SK-N-SH treated with all-trans-retinoic acid at 6 μM for 48 hours (cell line): ENCODE measurements at regions not wholly inside any gene's neighbourhood (a gene's known extent, or its start where the extent isn't known, plus 50 kb on each side); places are given as distances from the start of the nearest gene placed in this dataset.

ENCODE experiments used
- ATAC-seq: fragments of 200-7000 bp; cut with Tn5 transposase; 3 replicates; pipeline ENCODE4 v1.9.1; 2020; ENCODE audit warnings: mild to moderate bottlenecking, moderate library complexity
- ARNTL ChIP-seq: fragments of 450-650 bp; formaldehyde crosslinking; IDR thresholded peaks from 2 replicates; pipeline ENCODE4 v1.5.0; 2020; ENCODE audit warnings: low read depth, mild to moderate bottlenecking, moderate library complexity, borderline replicate concordance
- BACH2 ChIP-seq: fragments of 250-450 bp; sonication (Bioruptor Pico); IDR thresholded peaks from 2 replicates; pipeline ENCODE4 v1.9.0; 2021; ENCODE audit warnings: mild to moderate bottlenecking, borderline replicate concordance
- ESRRG ChIP-seq: fragments of 250-450 bp; sonication (Bioruptor Pico); IDR thresholded peaks from 2 replicates; pipeline ENCODE4 v1.6.1; 2021; ENCODE audit warnings: mild to moderate bottlenecking
- GLIS3 ChIP-seq: fragments of 250-450 bp; sonication (Bioruptor Pico); IDR thresholded peaks from 2 replicates; pipeline ENCODE4 v1.5.0; 2020; ENCODE audit warnings: mild to moderate bottlenecking, moderate library complexity
- ISL1 ChIP-seq: fragments of 250-450 bp; sonication (Bioruptor Pico); IDR thresholded peaks from 2 replicates; pipeline ENCODE4 v2.1.2; 2022; ENCODE audit warnings: mild to moderate bottlenecking, moderate library complexity
- OSR1 ChIP-seq: fragments of 250-450 bp; sonication (Bioruptor Pico); IDR thresholded peaks from 2 replicates; pipeline ENCODE4 v1.8.0; 2022; ENCODE audit warnings: moderate library complexity, mild to moderate bottlenecking, inconsistent platforms
- PPARA ChIP-seq: fragments of 250-450 bp; sonication (Bioruptor Pico); IDR thresholded peaks from 2 replicates; pipeline ENCODE4 v1.5.0; 2020; ENCODE audit warnings: mild to moderate bottlenecking, borderline replicate concordance
- SNAI2 ChIP-seq: fragments of 250-450 bp; sonication (Bioruptor Pico); IDR thresholded peaks from 2 replicates; pipeline ENCODE4 v1.5.0; 2020; ENCODE audit warnings: mild to moderate bottlenecking, moderate library complexity
- TCF4 ChIP-seq: fragments of 250-450 bp; sonication (Bioruptor Pico); IDR thresholded peaks from 2 replicates; pipeline ENCODE4 v1.8.0; 2021; ENCODE audit warnings: mild to moderate bottlenecking, moderate library complexity, borderline replicate concordance
- TOX ChIP-seq: fragments of 250-450 bp; sonication (Bioruptor Pico); IDR thresholded peaks from 2 replicates; pipeline ENCODE4 v1.8.0; 2021; ENCODE audit warnings: mild to moderate bottlenecking, moderate library complexity, borderline replicate concordance
- ZC3H10 ChIP-seq: fragments of 250-450 bp; sonication (Bioruptor Pico); IDR thresholded peaks from 2 replicates; pipeline ENCODE4 v1.5.1; 2021; ENCODE audit warnings: mild to moderate bottlenecking, moderate library complexity
- ZFP3 ChIP-seq: fragments of 250-450 bp; sonication (Bioruptor Pico); IDR thresholded peaks from 2 replicates; pipeline ENCODE4 v1.5.0; 2020; ENCODE audit warnings: mild to moderate bottlenecking, moderate library complexity
- ZNF565 ChIP-seq: fragments of 450-650 bp; formaldehyde crosslinking; conservative IDR thresholded peaks from 2 replicates; pipeline ENCODE4 v1.5.0; 2020; ENCODE audit warnings: low read depth, mild to moderate bottlenecking, moderate library complexity
- ZNF70 ChIP-seq: fragments of 450-650 bp; formaldehyde crosslinking; IDR thresholded peaks from 2 replicates; pipeline ENCODE4 v1.5.0; 2020; ENCODE audit warnings: mild to moderate bottlenecking, moderate library complexity
- ZNF8 ChIP-seq: fragments of 450-650 bp; formaldehyde crosslinking; IDR thresholded peaks from 2 replicates; pipeline ENCODE4 v1.5.0; 2020; ENCODE audit warnings: mild to moderate bottlenecking, moderate library complexity
- TF ChIP-seq, protein P1 (sequence below): fragments of 250-450 bp; sonication (Bioruptor Pico); IDR thresholded peaks from 2 replicates; pipeline ENCODE4 v1.5.1; 2021; ENCODE audit warnings: mild to moderate bottlenecking, moderate library complexity
- TF ChIP-seq, protein P2 (sequence below): fragments of 250-450 bp; sonication (Bioruptor Pico); IDR thresholded peaks from 2 replicates; pipeline ENCODE4 v1.8.0; 2020; ENCODE audit warnings: mild to moderate bottlenecking, moderate library complexity, borderline replicate concordance
- TF ChIP-seq, protein P3 (sequence below): fragments of 250-450 bp; sonication (Bioruptor Pico); IDR thresholded peaks from 2 replicates; pipeline ENCODE4 v1.5.1; 2020; ENCODE audit warnings: low read depth, mild to moderate bottlenecking, moderate library complexity
- TF ChIP-seq, protein P4 (sequence below): fragments of 250-450 bp; sonication (Bioruptor Pico); IDR thresholded peaks from 2 replicates; pipeline ENCODE4 v1.5.0; 2020; ENCODE audit warnings: mild to moderate bottlenecking, moderate library complexity

DNA sequence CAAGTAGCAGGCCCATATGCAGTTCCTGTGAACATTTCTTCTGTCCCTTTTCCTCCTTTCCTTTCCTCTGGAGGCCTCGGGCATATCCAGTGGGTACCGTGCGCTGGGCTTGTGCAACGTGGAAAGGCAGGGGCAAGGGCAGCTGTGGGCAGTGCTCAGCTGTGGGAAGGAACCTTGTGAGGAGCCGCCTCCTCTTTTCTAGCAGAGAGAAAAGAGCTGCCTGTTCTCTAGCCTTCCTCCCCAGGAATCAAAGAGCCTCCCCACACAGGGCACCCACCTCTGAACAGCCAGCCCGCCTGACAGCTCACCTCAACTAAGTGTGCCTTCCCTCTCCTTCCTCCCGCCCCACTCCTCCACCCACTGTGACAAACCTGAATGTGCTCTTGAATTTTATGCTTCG lies 143.3 kb upstream of the HDDC2 start:
- no peak for ATAC-seq
- TF ChIP-seq, protein P1, sequence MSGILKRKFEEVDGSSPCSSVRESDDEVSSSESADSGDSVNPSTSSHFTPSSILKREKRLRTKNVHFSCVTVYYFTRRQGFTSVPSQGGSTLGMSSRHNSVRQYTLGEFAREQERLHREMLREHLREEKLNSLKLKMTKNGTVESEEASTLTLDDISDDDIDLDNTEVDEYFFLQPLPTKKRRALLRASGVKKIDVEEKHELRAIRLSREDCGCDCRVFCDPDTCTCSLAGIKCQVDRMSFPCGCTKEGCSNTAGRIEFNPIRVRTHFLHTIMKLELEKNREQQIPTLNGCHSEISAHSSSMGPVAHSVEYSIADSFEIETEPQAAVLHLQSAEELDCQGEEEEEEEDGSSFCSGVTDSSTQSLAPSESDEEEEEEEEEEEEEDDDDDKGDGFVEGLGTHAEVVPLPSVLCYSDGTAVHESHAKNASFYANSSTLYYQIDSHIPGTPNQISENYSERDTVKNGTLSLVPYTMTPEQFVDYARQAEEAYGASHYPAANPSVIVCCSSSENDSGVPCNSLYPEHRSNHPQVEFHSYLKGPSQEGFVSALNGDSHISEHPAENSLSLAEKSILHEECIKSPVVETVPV (CRISPR knock-in tag) = no peak
- TF ChIP-seq PPARA = no peak
- TF ChIP-seq SNAI2 (CRISPR knock-in tag) = no peak
- TF ChIP-seq ZFP3 = no peak
- TF ChIP-seq, protein P2, sequence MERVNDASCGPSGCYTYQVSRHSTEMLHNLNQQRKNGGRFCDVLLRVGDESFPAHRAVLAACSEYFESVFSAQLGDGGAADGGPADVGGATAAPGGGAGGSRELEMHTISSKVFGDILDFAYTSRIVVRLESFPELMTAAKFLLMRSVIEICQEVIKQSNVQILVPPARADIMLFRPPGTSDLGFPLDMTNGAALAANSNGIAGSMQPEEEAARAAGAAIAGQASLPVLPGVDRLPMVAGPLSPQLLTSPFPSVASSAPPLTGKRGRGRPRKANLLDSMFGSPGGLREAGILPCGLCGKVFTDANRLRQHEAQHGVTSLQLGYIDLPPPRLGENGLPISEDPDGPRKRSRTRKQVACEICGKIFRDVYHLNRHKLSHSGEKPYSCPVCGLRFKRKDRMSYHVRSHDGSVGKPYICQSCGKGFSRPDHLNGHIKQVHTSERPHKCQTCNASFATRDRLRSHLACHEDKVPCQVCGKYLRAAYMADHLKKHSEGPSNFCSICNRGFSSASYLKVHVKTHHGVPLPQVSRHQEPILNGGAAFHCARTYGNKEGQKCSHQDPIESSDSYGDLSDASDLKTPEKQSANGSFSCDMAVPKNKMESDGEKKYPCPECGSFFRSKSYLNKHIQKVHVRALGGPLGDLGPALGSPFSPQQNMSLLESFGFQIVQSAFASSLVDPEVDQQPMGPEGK = no peak
- TF ChIP-seq ZNF8 (CRISPR knock-in tag) = no peak

DNA sequence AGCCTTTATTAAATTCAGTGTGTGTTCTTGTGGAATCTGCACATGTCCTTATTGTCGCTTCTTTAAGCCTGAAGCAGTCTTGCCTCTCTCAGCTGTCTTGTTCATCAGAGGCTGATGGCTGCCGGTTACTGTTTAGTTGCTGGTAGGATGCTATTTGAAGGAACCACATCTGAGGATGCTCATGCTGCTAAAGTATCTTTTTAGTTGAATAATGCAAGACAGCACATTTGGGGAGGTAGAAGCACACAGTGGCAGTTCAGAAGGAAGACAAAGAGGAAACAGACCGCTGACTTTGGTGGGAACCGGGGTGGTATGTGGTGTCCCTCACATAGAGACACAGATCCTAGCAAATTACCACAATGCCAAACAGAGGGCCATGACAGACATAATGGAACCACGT lies 144.2 kb upstream of the HDDC2 start:
- ATAC-seq = no peak
- TF ChIP-seq, protein P3, sequence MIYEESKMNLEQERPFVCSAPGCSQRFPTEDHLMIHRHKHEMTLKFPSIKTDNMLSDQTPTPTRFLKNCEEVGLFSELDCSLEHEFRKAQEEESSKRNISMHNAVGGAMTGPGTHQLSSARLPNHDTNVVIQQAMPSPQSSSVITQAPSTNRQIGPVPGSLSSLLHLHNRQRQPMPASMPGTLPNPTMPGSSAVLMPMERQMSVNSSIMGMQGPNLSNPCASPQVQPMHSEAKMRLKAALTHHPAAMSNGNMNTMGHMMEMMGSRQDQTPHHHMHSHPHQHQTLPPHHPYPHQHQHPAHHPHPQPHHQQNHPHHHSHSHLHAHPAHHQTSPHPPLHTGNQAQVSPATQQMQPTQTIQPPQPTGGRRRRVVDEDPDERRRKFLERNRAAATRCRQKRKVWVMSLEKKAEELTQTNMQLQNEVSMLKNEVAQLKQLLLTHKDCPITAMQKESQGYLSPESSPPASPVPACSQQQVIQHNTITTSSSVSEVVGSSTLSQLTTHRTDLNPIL (CRISPR knock-in tag) = no peak
- TF ChIP-seq, protein P1 (CRISPR knock-in tag) = no peak
- no peak for TF ChIP-seq TCF4
- TF ChIP-seq, protein P4, sequence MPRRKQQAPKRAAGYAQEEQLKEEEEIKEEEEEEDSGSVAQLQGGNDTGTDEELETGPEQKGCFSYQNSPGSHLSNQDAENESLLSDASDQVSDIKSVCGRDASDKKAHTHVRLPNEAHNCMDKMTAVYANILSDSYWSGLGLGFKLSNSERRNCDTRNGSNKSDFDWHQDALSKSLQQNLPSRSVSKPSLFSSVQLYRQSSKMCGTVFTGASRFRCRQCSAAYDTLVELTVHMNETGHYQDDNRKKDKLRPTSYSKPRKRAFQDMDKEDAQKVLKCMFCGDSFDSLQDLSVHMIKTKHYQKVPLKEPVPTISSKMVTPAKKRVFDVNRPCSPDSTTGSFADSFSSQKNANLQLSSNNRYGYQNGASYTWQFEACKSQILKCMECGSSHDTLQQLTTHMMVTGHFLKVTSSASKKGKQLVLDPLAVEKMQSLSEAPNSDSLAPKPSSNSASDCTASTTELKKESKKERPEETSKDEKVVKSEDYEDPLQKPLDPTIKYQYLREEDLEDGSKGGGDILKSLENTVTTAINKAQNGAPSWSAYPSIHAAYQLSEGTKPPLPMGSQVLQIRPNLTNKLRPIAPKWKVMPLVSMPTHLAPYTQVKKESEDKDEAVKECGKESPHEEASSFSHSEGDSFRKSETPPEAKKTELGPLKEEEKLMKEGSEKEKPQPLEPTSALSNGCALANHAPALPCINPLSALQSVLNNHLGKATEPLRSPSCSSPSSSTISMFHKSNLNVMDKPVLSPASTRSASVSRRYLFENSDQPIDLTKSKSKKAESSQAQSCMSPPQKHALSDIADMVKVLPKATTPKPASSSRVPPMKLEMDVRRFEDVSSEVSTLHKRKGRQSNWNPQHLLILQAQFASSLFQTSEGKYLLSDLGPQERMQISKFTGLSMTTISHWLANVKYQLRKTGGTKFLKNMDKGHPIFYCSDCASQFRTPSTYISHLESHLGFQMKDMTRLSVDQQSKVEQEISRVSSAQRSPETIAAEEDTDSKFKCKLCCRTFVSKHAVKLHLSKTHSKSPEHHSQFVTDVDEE (CRISPR knock-in tag) = no peak
- TF ChIP-seq SNAI2 (CRISPR knock-in tag) = no peak
- TF ChIP-seq ISL1 (CRISPR knock-in tag) = no peak
- TF ChIP-seq BACH2 = no peak
- no peak for TF ChIP-seq ZNF8 (CRISPR knock-in tag)
- TF ChIP-seq, protein P2 = no peak
- TF ChIP-seq ZC3H10 (CRISPR knock-in tag) = no peak
- no peak for TF ChIP-seq ESRRG (CRISPR knock-in tag)
- TF ChIP-seq ZNF70 (CRISPR knock-in tag) = no peak
- TF ChIP-seq ARNTL (CRISPR knock-in tag) = no peak
- no peak for TF ChIP-seq GLIS3

DNA sequence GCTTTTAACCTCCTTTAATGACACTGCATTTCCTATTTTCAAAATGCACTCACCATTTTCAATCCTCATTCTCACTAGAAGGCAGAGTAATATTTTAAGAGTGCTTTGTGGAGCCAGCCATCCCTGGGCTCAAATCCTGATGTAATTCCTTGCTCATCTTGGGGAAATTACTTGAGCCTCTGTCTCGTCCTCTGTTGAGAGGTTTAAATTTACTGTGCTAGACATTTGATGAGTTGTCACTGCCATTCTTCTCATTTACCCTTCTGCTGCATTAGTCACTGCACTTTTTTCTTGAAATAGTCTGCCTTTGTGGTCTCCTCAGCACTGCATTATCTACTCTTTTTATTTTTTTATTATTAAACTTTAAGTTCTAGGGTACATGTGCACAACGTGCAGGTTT lies 150.0 kb upstream of the HDDC2 start:
- ATAC-seq = no peak

More for the DNA sequence above, 150.0 kb upstream of the HDDC2 start:
- TF ChIP-seq ZNF8 (CRISPR knock-in tag) (no peak), ARNTL (CRISPR knock-in tag) (no peak), ZNF565 (CRISPR knock-in tag) (no peak), TOX (CRISPR knock-in tag) (no peak), OSR1 (CRISPR knock-in tag) (no peak)
- TF ChIP-seq, protein P1 (CRISPR knock-in tag) = no peak
